ENCODE measurements at regions not wholly inside any gene's neighbourhood (a gene's known extent, or its start where the extent isn't known, plus 50 kb on each side); places are given as distances from the start of the nearest gene placed in this dataset.
"Not testable (repeated sequence)": the region's sequence is repeated elsewhere in the genome, so short reads cannot be mapped to it uniquely, and the experiment has no call there.

GRCh38 chr12:14032191-14032590 is 50.8 kb upstream of the GRIN2B start:
- DNase-seq, result not testable (repeated sequence)

- DNase-seq, result no peak
Measured at GRCh38 chr12:14043776-14044175, 62.4 kb upstream of the GRIN2B start.

GRCh38 chr12:14048941-14049545 is 67.6 kb upstream of the GRIN2B start:
- DNase-seq, result no peak

- no peak for DNase-seq
Measured at GRCh38 chr12:14057895-14058294, 76.5 kb upstream of the GRIN2B start.

- no peak for DNase-seq
Measured at GRCh38 chr12:14058717-14059116, 77.3 kb upstream of the GRIN2B start.

- no peak for DNase-seq
Measured at GRCh38 chr12:14059548-14059947, 78.1 kb upstream of the GRIN2B start.

- no peak for DNase-seq
Measured at GRCh38 chr12:14065616-14066015, 84.2 kb upstream of the GRIN2B start.

- DNase-seq, result no peak
Measured at GRCh38 chr12:14066021-14066420, 84.6 kb upstream of the GRIN2B start.

- no peak for DNase-seq
Measured at GRCh38 chr12:14068961-14069360, 87.6 kb upstream of the GRIN2B start.

- DNase-seq, result no peak
Measured at GRCh38 chr12:14071833-14072232, 90.4 kb upstream of the GRIN2B start.

GRCh38 chr12:14072987-14073386 is 91.6 kb upstream of the GRIN2B start:
- no peak for DNase-seq

- DNase-seq, result no peak
Measured at GRCh38 chr12:14075797-14076393, 94.5 kb upstream of the GRIN2B start.

GRCh38 chr12:14076538-14076937 is 95.1 kb upstream of the GRIN2B start:
- no peak for DNase-seq

- DNase-seq, result no peak
Measured at GRCh38 chr12:14086838-14087237, 105.4 kb upstream of the GRIN2B start.

GRCh38 chr12:14099994-14100393 is 118.6 kb upstream of the GRIN2B start:
- no peak for DNase-seq

GRCh38 chr12:14101556-14101955 is 120.2 kb upstream of the GRIN2B start:
- not testable (repeated sequence) for DNase-seq

- DNase-seq, result no peak
Measured at GRCh38 chr12:14111230-14111865, 129.9 kb upstream of the GRIN2B start.

GRCh38 chr12:14113031-14113430 is 131.6 kb upstream of the GRIN2B start:
- DNase-seq, result no peak

- DNase-seq, result no peak
Measured at GRCh38 chr12:14126692-14127091, 145.3 kb upstream of the GRIN2B start.

- no peak for DNase-seq
Measured at GRCh38 chr12:14129611-14130195, 148.3 kb upstream of the GRIN2B start.

- no peak for DNase-seq
Measured at GRCh38 chr12:14135996-14136395, 154.6 kb upstream of the GRIN2B start.

GRCh38 chr12:14138495-14138894 is 157.1 kb upstream of the GRIN2B start:
- no peak for DNase-seq

- no peak for DNase-seq
Measured at GRCh38 chr12:14148489-14149270, 167.3 kb upstream of the GRIN2B start.

Measured in activated CD8-positive, alpha-beta memory T cell treated with anti-CD3 and anti-CD28 coated beads, Interleukin-2, amount 50 U/mL, for 48 hours (primary cell).